Nucleus accumbens (tissue), 56 donors: ENCODE measurements at regions not wholly inside any gene's neighbourhood (a gene's known extent, or its start where the extent isn't known, plus 50 kb on each side); places are given as distances from the start of the nearest gene placed in this dataset.
"Not testable (repeated sequence)": the region's sequence is repeated elsewhere in the genome, so short reads cannot be mapped to it uniquely, and the experiment has no call there.

Experiments used
- DNase-seq, 56 donors: peaks; one replicate each; lab custom pipeline; 2025; lab: John Stamatoyannopoulos, UW

DNA sequence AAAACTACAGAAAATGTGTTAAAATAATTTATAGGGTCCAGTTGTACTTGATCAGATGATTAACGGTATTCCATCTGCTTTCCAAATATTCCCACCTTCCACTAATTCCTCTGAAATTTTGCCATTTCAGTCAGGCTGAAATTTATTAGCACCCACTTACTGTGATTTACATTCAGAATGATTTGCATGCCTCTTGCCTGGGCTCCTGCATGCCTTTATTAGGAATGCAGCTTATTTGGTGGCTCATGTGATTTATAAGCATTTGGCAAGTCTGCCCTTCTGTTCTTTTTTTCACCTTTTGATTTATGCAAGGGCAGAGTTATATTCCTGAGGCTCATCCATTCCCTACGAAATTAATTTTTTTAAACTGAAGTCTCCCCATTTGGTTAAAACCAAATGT, 1594.5 kb upstream of the PIK3C3 start:
- no peak for DNase-seq

DNA sequence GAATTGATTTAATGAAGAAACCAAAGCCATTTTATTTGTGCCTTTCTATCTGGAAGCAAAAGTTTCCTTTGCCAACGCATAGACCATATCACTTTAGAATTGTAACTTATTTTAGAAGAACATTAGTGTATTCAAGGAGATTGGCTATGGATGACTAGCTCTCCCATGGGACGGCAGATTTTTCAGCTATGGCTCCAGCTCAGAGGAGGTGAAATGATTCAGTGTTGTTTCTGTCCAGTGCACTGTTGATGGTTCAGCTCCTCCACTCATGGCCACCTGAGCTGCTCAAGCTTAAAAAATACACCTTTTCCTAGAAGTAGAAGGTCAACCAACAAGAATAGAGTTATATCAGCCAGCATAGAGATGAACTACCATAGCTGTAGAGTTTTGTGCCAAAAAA, 1597.5 kb upstream of the PIK3C3 start:
- DNase-seq: no peak

- DNase-seq: peak in 1 of 56 donors; percentile 4
Observed at GRCh38 chr18:40356168-40356567, 1598.9 kb upstream of the PIK3C3 start.

- no peak for DNase-seq
Observed at GRCh38 chr18:40355726-40356125, 1599.3 kb upstream of the PIK3C3 start.

DNA sequence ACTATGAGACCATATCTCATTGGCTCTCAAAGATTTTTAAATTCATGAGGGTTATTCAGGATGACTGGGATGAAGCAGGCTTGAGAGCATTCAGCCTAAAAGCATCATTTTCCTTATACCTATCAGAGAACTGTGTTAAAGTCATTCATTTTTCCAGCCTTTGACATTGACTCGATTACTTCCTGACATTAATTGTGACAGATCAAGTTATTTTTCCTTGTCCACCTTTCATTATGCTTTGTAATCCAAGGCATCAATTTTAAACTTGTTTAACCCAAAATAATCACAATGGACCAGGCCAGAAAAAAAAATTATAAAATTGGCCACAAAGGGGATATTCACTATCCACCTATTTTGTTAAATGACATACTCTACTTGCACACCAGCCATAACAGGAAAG, 1606.8 kb upstream of the PIK3C3 start:
- DNase-seq: no peak

DNA sequence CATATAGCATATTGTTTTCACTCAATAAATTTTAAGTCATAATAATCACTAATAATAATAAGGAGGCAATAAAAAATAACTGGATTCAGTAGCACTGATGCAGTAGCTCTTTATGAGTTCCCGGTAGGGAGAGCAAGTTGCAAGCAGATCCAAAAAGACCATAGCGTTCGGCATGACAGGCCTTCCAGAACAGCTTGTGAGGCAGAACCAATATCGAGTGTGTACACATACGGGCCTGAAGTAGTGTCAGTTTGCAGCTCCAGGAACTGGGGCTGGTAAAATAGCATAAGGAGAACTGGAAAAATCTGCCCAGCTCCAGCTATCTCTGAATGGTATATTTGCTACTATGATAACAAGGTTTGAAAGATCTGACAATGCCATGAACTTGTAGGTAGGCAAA, 1607.8 kb upstream of the PIK3C3 start:
- no peak for DNase-seq

DNA sequence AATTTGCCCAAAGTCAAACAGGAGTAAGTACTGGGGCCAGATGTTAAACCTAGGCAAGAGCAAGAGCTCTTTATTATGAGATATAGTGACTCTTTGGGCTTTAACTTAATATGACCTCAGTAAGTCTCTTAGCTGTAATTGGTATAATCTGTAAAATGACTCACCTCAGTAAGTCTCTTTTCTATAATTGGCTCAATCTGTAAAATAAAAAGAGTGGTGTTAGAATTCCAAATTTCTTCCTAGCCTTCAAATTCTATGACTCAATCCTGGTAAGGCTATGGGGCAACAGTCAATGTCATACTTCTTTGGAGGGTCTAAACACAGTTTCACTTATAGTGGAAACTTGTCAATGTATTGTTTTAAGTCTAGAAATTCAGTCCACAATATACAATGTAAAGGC, 1608.9 kb upstream of the PIK3C3 start:
- no peak for DNase-seq

GRCh38 chr18:40341701-40342100, 1613.3 kb upstream of the PIK3C3 start:
- DNase-seq: no peak

GRCh38 chr18:40338284-40338683, 1616.8 kb upstream of the PIK3C3 start:
- no peak for DNase-seq

DNA sequence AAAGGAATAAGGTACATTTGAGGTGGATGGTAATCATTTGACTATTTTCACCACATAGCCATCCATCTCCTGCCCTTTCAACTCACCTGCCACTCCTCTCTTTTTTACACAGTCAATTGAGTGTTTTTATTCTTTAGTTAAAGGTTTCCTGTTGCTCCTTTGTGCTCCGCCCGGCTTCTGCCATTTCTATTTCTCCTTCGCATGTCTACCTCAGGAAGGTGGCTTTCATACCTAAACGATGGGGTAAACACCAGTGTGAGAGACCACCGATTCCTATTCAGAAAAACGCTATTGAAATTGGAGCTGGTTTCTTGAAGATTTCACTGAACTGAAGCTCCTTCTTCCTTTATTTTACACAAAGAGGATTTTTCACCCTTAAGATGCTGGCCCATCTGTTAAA, 1628.0 kb upstream of the PIK3C3 start:
- no peak for DNase-seq

DNA sequence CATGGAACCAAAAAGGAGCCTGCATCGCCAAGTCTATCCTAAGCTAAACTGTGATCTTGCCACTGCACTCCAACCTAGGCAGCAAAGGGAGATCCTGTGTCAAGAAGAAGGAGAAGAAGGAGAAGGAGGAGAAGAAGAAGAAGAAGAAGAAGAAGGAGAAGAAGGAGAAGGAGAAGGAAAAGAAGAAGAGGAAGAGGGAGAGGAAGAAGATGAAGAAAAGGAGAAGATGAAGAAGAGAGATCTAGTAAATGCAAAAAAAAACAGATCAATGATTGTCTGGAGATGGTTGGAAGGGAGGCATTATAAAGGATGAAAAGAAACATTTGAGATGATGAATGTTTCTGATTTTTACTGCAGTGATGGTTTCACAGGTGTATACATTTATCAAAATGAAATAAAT, 1629.0 kb upstream of the PIK3C3 start:
- DNase-seq: no peak

- DNase-seq: no peak
Observed at GRCh38 chr18:40314199-40314598, 1640.8 kb upstream of the PIK3C3 start.

DNA sequence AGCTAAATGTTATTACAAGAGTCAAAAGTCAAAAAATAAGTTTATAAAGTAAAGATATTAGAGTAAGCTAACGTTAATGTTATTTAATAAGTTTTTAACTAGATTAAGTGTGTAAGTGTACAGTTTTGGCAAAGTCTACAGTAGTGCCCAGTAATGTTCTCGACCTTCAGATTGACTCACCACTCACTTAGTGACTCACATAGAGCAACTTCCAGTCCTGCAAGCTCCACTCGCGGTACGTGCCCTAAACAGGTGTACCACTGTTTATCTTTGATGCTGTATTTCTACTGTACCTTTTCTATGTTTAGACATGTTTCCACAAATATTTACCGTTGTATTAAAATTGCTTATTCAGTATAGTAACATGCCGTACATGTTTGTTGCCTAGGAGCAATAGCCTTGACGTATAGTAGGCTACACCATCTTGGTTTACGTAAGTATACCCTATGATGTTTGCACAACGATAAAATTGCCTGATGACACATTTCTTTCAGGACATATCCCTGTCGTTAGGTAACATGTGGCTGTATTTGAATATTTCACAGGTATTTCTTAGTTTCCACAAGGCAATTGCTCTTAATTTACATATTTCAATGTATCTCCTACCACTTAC, 1641.9 kb upstream of the PIK3C3 start:
- no peak for DNase-seq

DNA sequence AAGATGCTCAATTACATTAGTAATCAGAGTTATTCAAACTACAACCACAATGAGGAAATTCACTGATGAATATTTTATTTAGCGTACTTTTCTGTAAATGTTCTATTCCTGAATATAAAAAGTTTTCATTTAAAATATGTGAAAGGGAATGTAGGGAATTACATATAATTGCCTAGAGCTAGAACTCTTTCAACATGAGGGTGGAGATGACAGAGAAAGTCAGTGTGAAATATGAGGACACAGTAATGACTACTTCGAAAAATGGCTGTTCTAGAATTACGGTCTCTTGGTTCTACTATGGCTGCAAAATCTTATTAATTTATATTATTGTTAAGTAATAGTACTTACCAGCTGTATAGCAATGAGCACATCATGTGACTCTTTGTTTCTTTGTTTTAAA, 1647.4 kb upstream of the PIK3C3 start:
- no peak for DNase-seq

GRCh38 chr18:40296717-40297413, 1658.2 kb upstream of the PIK3C3 start:
- DNase-seq: no peak

- DNase-seq: no peak
Observed at GRCh38 chr18:40292985-40293710, 1661.9 kb upstream of the PIK3C3 start.

DNA sequence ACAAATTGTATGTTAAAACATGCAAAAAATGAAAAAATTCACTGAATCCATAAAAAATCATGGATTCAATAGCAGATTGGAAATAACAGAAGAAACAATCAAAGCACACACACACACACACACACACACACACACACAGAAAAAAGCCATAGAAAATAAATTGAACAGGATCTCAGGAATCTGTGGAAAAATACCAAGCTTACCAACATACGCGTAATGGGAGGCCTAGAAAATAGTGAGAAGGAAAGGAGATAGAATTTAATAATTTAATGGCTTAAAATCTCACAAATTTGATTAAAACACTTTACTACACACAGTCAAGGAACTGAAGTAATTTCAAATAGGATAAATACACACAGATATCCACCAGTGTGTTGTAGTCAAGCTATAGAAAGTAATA, 1671.5 kb upstream of the PIK3C3 start:
- DNase-seq: no peak

DNA sequence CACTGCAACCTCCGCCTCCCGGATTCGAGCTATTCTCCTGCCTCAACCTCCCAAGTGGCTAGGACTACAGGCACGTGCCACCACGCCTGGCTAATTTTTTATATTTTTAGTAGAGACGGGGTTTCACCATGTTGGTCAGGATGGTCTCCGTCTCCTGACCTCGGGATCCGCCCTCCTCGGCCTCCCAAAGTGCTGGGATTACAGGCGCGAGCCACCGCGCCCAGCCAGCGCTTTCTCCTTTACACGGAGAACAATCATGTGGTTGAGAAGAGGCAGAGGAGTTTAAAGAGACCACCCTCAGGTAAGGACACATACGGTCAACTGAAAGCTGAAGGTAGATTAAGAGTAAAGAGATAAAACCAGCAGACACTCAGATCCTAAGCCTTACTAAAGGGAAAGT, 1673.7 kb upstream of the PIK3C3 start:
- DNase-seq: not testable (repeated sequence)

GRCh38 chr18:40274618-40275196, 1680.3 kb upstream of the PIK3C3 start:
- no peak for DNase-seq

DNA sequence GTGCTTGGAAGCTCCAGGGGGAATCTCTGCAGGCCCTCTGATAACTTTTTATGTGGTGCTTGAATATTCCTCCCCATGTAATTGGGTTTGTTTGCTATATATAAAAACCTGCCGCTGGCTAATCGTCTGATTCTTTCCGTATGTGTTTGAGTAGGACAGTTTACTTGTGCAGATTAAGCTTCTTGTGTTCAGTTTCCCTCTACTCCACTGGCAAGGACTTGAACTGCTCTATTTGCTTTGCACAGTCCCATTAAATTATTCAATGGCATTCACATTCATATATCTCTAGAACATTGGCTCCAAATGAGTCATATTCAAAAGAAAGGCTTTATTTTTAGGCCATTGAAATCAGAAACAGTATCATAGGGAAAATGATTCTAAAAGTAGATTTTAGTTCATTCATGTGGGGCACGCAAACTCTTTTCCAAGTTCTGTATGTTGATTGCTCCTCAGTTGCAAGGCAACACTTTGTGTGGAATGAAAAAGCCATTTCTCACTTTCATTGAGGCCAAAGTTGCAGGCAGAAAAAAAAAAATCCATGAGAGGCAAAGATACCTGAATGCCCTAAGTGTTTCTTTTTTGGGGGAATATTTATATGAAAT, 1682.3 kb upstream of the PIK3C3 start:
- DNase-seq: no peak
